ENCODE measurements at regions not wholly inside any gene's neighbourhood (a gene's known extent, or its start where the extent isn't known, plus 50 kb on each side); places are given as distances from the start of the nearest gene placed in this dataset.

DNA sequence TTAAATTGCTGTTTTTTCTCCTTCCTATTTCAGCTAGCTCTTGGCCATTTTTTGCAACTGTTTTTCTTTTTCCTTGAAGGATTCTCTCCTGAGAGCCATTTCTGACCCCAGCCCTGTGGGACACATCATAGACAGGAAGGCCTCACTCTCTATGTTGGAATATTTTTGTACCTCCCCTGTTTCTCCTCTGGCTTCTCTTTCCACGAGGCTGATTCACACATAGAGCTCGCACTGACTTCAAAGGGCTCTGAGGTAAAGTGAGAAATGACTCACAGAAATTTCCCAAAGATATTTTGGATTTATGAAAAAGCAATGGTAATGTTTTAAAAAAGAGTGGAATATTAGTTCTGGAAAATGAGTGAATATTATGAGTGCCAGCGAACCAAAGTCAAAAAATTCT lies 181.7 kb upstream of the IGFBP7 start:
- TF ChIP-seq, protein P1, sequence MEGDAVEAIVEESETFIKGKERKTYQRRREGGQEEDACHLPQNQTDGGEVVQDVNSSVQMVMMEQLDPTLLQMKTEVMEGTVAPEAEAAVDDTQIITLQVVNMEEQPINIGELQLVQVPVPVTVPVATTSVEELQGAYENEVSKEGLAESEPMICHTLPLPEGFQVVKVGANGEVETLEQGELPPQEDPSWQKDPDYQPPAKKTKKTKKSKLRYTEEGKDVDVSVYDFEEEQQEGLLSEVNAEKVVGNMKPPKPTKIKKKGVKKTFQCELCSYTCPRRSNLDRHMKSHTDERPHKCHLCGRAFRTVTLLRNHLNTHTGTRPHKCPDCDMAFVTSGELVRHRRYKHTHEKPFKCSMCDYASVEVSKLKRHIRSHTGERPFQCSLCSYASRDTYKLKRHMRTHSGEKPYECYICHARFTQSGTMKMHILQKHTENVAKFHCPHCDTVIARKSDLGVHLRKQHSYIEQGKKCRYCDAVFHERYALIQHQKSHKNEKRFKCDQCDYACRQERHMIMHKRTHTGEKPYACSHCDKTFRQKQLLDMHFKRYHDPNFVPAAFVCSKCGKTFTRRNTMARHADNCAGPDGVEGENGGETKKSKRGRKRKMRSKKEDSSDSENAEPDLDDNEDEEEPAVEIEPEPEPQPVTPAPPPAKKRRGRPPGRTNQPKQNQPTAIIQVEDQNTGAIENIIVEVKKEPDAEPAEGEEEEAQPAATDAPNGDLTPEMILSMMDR (IDR thresholded peaks at IDR 0.05), result no peak
- TF ChIP-seq POLR2A (IDR thresholded peaks at IDR 0.05), result no peak
